NCI-H1694 (cell line): ENCODE measurements at regions not wholly inside any gene's neighbourhood (a gene's known extent, or its start where the extent isn't known, plus 50 kb on each side); places are given as distances from the start of the nearest gene placed in this dataset.

Source experiments
- DNase-seq: peaks from one replicate; lab custom pipeline; 2025; lab: John Stamatoyannopoulos, UW

- no peak for DNase-seq
These were observed 188.7 kb upstream of the ATP1B1 start for GRCh38 chr1:168917796-168918195.

- DNase-seq = no peak
These were observed 187.4 kb upstream of the ATP1B1 start for GRCh38 chr1:168918860-168919741.

GRCh38 chr1:168920456-168921094, 185.9 kb upstream of the ATP1B1 start:
- no peak for DNase-seq

DNA sequence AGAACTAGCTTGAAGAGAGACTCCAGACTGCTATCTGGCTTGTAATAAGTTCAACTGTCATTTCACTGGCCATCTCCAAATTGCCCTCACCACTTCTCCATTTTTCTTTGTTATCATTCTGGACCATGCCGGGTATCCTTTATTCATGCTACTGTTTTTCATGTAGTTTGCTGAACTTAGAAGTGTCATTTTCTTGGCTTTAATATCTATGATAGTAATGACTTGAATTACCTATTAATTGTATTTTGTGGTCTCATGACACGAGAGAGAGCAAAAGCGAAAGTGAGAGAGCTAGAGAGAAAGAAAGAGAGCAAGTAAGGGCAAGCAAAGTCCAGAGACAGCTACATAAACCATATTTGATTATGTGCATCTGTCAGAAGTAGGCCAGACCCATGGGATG, 184.9 kb upstream of the ATP1B1 start:
- DNase-seq = no peak

GRCh38 chr1:168923521-168924136, 182.9 kb upstream of the ATP1B1 start:
- DNase-seq = no peak

DNA sequence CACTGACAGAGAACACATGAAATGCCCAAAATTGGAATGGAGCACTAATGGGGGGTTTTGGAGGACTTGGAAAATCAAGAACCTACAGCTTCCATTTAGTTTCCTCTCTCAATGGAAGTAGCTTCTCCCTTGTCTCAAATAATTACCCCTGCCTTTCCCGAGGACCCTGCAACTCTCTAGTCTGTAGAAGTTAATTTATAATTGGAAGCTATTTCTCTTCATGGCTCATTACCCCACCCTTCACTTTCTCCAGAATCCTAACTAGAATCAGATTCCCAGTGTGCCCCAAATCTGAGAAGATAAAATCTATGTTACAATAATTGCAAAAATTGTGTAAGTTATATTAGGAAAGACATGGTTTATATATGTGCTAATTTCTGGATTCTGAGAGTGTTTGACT, 181.5 kb upstream of the ATP1B1 start:
- DNase-seq = no peak

- no peak for DNase-seq
These were observed 180.3 kb upstream of the ATP1B1 start for GRCh38 chr1:168926236-168926635.

GRCh38 chr1:168932539-168932938, 174.0 kb upstream of the ATP1B1 start:
- DNase-seq = no peak

DNA sequence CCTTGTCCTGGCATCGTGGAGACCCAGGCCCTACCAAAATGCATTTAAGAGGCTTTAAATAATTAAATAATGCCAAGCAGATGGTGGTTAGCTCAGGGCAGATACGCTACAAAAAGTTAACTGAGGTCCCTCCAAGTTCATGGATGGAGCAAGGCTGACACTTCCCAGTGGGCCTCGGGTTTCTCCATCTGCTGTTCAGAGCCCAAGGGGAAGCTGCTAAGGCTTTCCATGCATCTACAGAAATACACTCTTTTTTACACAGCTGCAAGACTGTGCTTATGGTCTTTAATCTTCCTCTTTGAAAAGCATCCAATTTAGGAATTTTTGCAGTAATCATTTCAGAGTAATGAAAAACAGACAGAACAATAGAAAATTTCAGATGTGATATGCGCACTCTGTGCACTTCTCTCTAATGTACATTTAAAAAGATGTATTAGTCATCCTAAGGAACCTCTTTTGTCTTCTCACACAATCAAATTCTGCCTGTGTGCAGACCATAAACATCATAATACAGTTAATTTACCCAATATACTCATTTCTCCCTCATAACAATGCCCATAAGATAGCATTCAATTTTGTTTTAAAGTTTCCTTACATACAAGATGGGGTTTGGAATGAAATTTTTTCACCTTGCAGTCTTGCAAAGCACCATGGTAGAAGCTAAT, 173.2 kb upstream of the ATP1B1 start:
- DNase-seq = no peak

- DNase-seq = no peak
These were observed 167.2 kb upstream of the ATP1B1 start for GRCh38 chr1:168939110-168939946.

DNA sequence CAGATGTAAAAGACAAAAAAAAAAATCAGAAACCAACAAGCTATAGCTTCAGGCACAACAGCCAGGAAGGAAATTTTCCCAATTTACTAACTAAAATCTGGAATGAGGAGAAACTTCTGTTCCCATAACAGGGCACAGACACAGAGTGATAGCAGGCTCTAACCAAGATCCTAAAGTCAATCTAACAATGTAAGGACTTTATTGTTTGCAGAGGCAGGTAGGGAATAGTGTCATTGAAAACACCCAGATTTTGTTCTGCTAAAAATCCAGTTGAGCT, 166.6 kb upstream of the ATP1B1 start:
- no peak for DNase-seq

- DNase-seq = no peak
These were observed 164.8 kb upstream of the ATP1B1 start for GRCh38 chr1:168941640-168942039.

DNA sequence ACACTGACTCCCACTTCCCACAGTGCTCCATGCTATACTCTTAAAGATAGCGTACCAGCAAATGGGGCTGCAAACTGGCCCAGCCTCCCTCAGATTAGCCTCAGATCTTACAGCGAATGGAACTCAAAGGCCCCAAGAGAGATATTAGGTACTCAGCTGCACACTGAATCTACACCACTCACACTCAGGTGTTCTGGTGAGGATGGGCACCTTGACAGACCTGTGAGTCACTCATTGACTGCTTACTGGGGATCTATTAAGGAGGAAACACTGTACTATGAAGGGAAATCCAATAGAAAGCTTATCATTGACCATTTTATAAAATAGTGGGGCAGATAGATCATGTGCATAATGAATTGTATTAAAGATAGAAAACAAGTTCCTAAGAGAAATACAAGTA, 164.3 kb upstream of the ATP1B1 start:
- no peak for DNase-seq

DNA sequence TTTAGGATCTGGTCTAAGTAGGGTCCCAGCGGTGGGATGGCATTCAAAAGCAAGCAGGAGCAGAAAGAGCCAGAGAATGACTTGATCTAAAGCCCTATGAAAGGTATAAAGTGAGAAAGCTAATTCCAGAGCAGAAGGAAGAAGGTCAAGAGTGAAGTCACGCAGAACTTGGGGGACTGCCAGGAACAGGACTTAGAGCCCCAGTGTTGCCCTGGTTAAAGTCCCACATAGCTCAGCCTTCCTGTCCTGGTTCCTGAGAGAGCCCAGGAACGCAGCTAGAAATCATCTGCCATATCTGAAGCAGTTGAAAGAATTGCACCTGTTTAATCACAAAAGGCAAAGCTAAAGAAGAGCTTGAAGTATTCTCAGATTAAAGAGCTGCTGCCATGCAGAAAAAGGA, 160.6 kb upstream of the ATP1B1 start:
- DNase-seq = no peak

GRCh38 chr1:168947041-168947440, 159.4 kb upstream of the ATP1B1 start:
- no peak for DNase-seq

- peak; percentile 7 for DNase-seq
These were observed 156.8 kb upstream of the ATP1B1 start for GRCh38 chr1:168949672-168950071.

DNA sequence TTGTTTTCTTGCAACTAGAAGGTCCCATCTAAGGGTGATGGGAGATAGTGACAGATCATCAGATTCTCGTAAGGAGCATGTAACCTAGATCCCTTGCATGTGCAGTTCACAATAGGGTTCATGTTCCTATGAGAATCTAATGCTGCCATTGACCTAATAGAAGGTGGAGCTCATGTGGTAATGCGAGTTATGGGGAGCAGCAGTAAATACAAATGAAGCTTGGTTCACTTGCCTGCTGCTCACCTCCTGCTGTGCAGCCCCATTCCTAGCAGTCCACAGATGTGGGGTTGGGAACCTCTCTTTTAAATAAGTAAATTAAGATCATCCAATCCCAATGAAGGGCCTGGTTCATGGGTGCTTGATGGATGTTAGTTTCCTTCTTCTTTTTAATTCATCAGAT, 148.7 kb upstream of the ATP1B1 start:
- no peak for DNase-seq

- peak; percentile 41 for DNase-seq
These were observed 147.8 kb upstream of the ATP1B1 start for GRCh38 chr1:168958562-168959289.

DNA sequence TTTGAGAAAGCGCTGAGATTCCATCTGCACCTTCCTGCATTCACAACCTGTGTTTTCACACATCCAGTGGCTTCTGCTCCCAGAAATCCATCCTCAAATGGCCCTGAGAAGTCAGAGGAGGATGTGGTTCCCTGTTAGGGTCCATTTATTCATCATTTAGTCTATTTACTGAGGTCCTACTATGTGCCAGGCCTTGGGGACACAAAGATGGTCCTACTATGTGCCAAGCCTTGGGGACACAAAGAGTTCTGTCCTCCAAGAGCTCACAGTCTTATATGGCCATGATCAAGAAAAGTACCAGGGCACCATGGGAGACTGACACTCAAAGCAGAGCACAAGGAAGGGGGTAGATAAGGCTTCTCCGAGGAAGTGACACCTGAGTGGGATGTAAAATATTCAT, 147.1 kb upstream of the ATP1B1 start:
- no peak for DNase-seq

DNA sequence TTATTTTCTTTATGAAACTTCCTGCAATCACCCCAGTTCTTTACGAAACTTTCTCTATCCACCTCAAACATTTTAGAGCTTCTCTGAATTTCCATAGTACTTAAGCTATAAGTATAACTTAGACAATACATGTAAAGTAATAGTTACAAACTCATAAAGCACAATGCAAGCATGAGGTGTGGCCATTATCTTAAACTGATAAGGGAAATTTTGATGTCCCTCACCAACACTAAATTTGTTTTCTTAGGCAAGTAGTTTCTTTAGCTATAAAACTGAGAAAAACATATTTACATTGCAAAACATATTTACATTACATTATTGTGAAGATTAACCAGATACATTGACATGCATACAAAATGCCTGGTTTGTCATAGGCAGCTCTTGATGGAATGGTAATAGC, 146.4 kb upstream of the ATP1B1 start:
- DNase-seq = no peak

GRCh38 chr1:168960595-168960994, 145.9 kb upstream of the ATP1B1 start:
- no peak for DNase-seq
